ENCODE measurements at regions not wholly inside any gene's neighbourhood (a gene's known extent, or its start where the extent isn't known, plus 50 kb on each side); places are given as distances from the start of the nearest gene placed in this dataset.

- no peak for DNase-seq (ENCODE audit: low spot score)
Measured at GRCh38 chr10:61841338-61841875, 60.1 kb upstream of the ARID5B start.

GRCh38 chr10:61842755-61843497, 58.6 kb upstream of the ARID5B start:
- DNase-seq (ENCODE audit: low spot score) = peak; percentile 65

GRCh38 chr10:61844116-61844822, 57.2 kb upstream of the ARID5B start:
- DNase-seq (ENCODE audit: low spot score) = no peak

- DNase-seq (ENCODE audit: low spot score) = no peak
Measured at GRCh38 chr10:61845196-61845949, 56.1 kb upstream of the ARID5B start.

GRCh38 chr10:61845950-61846268, 55.6 kb upstream of the ARID5B start:
- DNase-seq (ENCODE audit: low spot score) = no peak

- DNase-seq (ENCODE audit: low spot score) = no peak
Measured at GRCh38 chr10:61846370-61847031, 55.0 kb upstream of the ARID5B start.

GRCh38 chr10:61847087-61847486, 54.4 kb upstream of the ARID5B start:
- no peak for DNase-seq (ENCODE audit: low spot score)

- no peak for DNase-seq (ENCODE audit: low spot score)
Measured at GRCh38 chr10:61847640-61848039, 53.9 kb upstream of the ARID5B start.

- DNase-seq (ENCODE audit: low spot score) = no peak
Measured at GRCh38 chr10:61850376-61850775, 51.1 kb upstream of the ARID5B start.

Measured in GM03348 (cell line).